CD4-positive, alpha-beta T cell (primary cell): ENCODE measurements at regions not wholly inside any gene's neighbourhood (a gene's known extent, or its start where the extent isn't known, plus 50 kb on each side); places are given as distances from the start of the nearest gene placed in this dataset.

Source experiments
- ATAC-seq: fragments of 200-7000 bp; cut with Tn5 transposase; one replicate; pipeline ENCODE4 v1.10.0; 2022; ENCODE audit warnings: mild to moderate bottlenecking; ENCODE audit not compliant: poor library complexity
- CTCF ChIA-PET: fragments of 350-600 bp; sonication (Branson Sonifier 250); formaldehyde crosslinking; loops from one replicate; lab custom pipeline; 2021; ENCODE audit warnings: antibody characterized with exemption, inconsistent platforms; lab: Charles Lee
- POLR2A ChIA-PET: fragments of 350-600 bp; sonication (Branson Sonifier 250); formaldehyde crosslinking; loops from one replicate; lab custom pipeline; 2021; ENCODE audit warnings: antibody characterized with exemption, inconsistent platforms; lab: Charles Lee
- DNase-seq, 14 experiments: peaks; one replicate each; pipeline ENCODE4 v3.0.0-alpha.2; 2013 to 2020; ENCODE audit warnings: mixed read lengths in 2 of 14
- H3K27ac ChIP-seq, 2 donors: one replicate each; pipeline versions ENCODE4 v1.5.1 to v1.7.0; 2013; ENCODE audit warnings: low read length in 2 of 2, low read depth in 1 of 2, mild to moderate bottlenecking in 1 of 2
- H3K27me3 ChIP-seq, 2 experiments: 1 replicate in 1 of 2; 2 replicates in 1 of 2; pipeline versions ENCODE4 v1.6.1 to v1.7.0; 2013; ENCODE audit warnings: low read length in 2 of 2, control low read depth in 1 of 2, mild to moderate bottlenecking in 1 of 2, moderate library complexity in 1 of 2; ENCODE audit not compliant: insufficient read depth in 2 of 2, control insufficient read depth in 1 of 2
- H3K36me3 ChIP-seq: one replicate; pipeline ENCODE4 v1.6.1; 2013; ENCODE audit warnings: low read length, control low read depth; ENCODE audit not compliant: insufficient read depth
- H3K4me1 ChIP-seq: one replicate; pipeline ENCODE4 v1.6.1; 2013; ENCODE audit warnings: low read length, control low read depth; ENCODE audit not compliant: insufficient read depth
- H3K4me3 ChIP-seq: one replicate; pipeline ENCODE4 v1.5.1; 2013; ENCODE audit warnings: mild to moderate bottlenecking, low read length, moderate library complexity
- H3K9me3 ChIP-seq, 2 experiments: 1 replicate in 1 of 2; 2 replicates in 1 of 2; pipeline versions ENCODE4 v1.6.1 to v1.7.0; 2013; ENCODE audit warnings: low read length in 2 of 2, mild to moderate bottlenecking in 2 of 2, control low read depth in 1 of 2, moderate library complexity in 1 of 2; ENCODE audit not compliant: control insufficient read depth in 1 of 2, insufficient read depth in 1 of 2
- H3K27ac Mint-ChIP-seq: one replicate; pipeline ENCODE4 v1.8.0; 2020; ENCODE audit warnings: mixed read lengths
- H3K27me3 Mint-ChIP-seq: one replicate; pipeline ENCODE4 v1.8.0; 2021; ENCODE audit warnings: mixed read lengths
- H3K36me3 Mint-ChIP-seq: one replicate; pipeline ENCODE4 v1.8.0; 2021; ENCODE audit warnings: low read depth, mixed read lengths
- H3K4me1 Mint-ChIP-seq: one replicate; pipeline ENCODE4 v1.8.0; 2021; ENCODE audit warnings: low read depth, mixed read lengths
- H3K4me3 Mint-ChIP-seq: one replicate; pipeline ENCODE4 v1.8.0; 2020; ENCODE audit warnings: mild to moderate bottlenecking, mixed read lengths
- H3K9me3 Mint-ChIP-seq: one replicate; pipeline ENCODE4 v1.8.0; 2020; ENCODE audit warnings: mixed read lengths
- intact Hi-C, 2 experiments: fragments of 100-400 bp; cut with DNase I in 1 of 2; cut with micrococcal nuclease in 1 of 2; formaldehyde crosslinking; loops; one replicate each; pipeline versions ENCODE4 v1.15.1 to v1.9.0; 2023 to 2025; cut with DNase I, micrococcal nuclease
- TF ChIP-seq, protein P1 (sequence below): fragments of 200-600 bp; IDR thresholded peaks from one replicate; pipeline ENCODE4 v1.8.0; 2022; ENCODE audit warnings: antibody characterized with exemption, mild to moderate bottlenecking

DNA sequence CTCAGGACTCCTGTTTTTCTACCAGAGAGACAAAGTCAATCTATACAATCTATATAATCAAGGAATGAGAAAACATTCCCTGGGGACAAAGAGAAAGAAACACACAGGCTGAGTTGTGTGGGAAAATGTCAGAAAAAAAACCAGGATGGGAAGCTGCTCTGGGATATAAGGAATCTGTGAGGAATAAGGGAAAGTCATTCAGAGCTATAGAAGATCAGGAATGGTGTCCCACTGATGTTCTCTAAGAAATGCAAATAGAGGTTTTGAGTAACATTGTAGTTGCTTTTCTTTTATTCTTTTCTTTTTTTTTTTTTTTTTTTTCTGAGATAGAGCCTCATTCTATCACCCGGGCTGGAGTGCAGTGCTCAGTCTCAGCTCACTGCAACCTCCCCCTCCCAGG is 605.9 kb upstream of the KLF4 start:
- CTCF ChIA-PET = no interaction called here
- POLR2A ChIA-PET = no interaction called here

DNA sequence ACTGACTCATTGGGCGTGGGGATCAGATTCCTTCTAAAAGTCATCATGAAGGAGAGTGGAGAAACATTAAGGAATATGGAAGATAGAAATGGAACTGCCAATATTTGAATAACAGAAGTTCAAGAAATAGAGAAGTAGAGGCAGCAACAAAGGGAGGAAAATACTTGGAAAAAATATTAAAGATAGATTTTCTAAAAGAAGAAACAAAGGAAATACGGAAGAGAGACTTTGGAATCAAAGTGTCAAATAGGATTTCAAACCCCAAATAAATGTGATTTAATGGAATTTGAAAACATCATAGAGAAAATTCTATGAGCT is 605.1 kb upstream of the KLF4 start:
- DNase-seq (no peak), ATAC-seq (no peak)
- Mint-ChIP-seq H3K4me3 (no peak overlapping the region), H3K4me1 (no peaks in the 10 kb centered on the region), H3K27ac (no peak overlapping the region), H3K27me3 (no peaks in the 10 kb centered on the region), H3K36me3 (no peaks in the 10 kb centered on the region), H3K9me3 (peaks cover 3% of the 10 kb centered on the region)
- ChIA-PET POLR2A (no interaction called here), CTCF (no interaction called here)
- TF ChIP-seq, protein P1, sequence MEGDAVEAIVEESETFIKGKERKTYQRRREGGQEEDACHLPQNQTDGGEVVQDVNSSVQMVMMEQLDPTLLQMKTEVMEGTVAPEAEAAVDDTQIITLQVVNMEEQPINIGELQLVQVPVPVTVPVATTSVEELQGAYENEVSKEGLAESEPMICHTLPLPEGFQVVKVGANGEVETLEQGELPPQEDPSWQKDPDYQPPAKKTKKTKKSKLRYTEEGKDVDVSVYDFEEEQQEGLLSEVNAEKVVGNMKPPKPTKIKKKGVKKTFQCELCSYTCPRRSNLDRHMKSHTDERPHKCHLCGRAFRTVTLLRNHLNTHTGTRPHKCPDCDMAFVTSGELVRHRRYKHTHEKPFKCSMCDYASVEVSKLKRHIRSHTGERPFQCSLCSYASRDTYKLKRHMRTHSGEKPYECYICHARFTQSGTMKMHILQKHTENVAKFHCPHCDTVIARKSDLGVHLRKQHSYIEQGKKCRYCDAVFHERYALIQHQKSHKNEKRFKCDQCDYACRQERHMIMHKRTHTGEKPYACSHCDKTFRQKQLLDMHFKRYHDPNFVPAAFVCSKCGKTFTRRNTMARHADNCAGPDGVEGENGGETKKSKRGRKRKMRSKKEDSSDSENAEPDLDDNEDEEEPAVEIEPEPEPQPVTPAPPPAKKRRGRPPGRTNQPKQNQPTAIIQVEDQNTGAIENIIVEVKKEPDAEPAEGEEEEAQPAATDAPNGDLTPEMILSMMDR = no peak
- no peaks in the 10 kb centered on the region for H3K4me1 ChIP-seq
- intact Hi-C loops = no loop called here
- peaks cover 0 to 3% of the 10 kb centered on the region in 2 experiments for H3K9me3 ChIP-seq
- H3K4me3 ChIP-seq = no peak overlapping the region
- no peak overlapping the region for H3K27ac ChIP-seq
- no peaks in the 10 kb centered on the region for H3K36me3 ChIP-seq
- H3K27me3 ChIP-seq = no peaks in the 10 kb centered on the region

More for the DNA sequence above, 605.9 kb upstream of the KLF4 start:
- no peak overlapping the region for H3K4me3 Mint-ChIP-seq
- H3K27ac ChIP-seq = no peak overlapping the region
- TF ChIP-seq, protein P1 = no peak
- H3K27me3 ChIP-seq = no peaks in the 10 kb centered on the region
- ATAC-seq (no peak), DNase-seq (no peak)
- H3K4me1 ChIP-seq = no peaks in the 10 kb centered on the region
- no peak overlapping the region for H3K4me3 ChIP-seq
- no peaks in the 10 kb centered on the region for H3K36me3 Mint-ChIP-seq
- peaks cover 3% of the 10 kb centered on the region for H3K9me3 Mint-ChIP-seq
- H3K27ac Mint-ChIP-seq = no peak overlapping the region
- no peaks in the 10 kb centered on the region for H3K4me1 Mint-ChIP-seq
- no peaks in the 10 kb centered on the region for H3K27me3 Mint-ChIP-seq
- H3K36me3 ChIP-seq = no peaks in the 10 kb centered on the region
- intact Hi-C loops = no loop called here
- H3K9me3 ChIP-seq = peaks cover 0 to 3% of the 10 kb centered on the region in 2 experiments

DNA sequence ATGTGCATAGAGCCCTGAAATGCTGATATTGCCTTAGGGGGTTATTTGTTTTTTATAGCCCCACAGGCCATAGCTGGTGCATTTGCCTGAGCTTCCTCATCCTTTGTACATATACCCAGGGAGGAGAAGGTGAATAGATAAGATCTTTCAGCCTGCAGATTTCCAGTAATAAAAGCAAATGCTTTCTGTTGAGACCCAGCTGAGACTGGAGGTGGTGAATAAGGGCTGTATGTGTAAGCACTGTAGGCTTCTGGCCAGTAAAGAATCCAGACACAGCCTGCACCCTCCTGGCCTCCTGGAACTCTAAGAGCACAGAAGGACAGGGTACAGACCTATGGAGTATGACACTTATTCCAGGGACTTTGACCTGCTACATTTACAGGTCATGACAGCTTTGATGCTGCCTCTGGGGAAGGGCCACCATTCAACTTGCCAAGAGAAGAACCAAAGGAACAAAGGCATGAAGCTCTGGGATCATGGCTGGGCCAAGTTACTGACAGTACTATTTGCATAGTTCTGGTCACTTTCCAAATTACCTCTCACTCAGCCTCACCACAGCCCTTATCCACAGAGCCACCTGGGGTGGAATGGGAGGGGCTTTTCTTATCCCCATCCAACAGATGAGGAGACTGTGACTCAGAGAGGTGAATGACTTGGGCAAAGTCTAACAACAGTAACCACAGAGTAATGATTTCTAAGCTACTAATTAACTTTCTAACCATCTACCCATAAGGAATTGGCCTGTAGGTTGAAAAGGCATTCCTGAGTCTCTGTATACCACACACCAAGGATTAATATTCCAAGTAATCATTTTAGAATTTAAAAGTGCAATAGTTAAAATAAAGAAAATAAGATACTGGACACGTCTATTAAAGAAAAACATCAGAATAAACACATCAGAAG is 604.5 kb upstream of the KLF4 start:
- H3K36me3 Mint-ChIP-seq = no peaks in the 10 kb centered on the region
- no peak overlapping the region for H3K4me3 Mint-ChIP-seq
- no peaks in the 10 kb centered on the region for H3K36me3 ChIP-seq
- no peaks in the 10 kb centered on the region for H3K27me3 Mint-ChIP-seq
- no peak overlapping the region for H3K4me3 ChIP-seq
- H3K4me1 Mint-ChIP-seq = no peaks in the 10 kb centered on the region
- H3K9me3 ChIP-seq = peaks cover 0 to 3% of the 10 kb centered on the region in 2 experiments
- ChIA-PET CTCF (no interaction called here), POLR2A (no interaction called here)
- H3K4me1 ChIP-seq = no peaks in the 10 kb centered on the region
- ATAC-seq (no peak), DNase-seq (no peak)
- intact Hi-C loops = no loop called here
- no peak overlapping the region for H3K27ac Mint-ChIP-seq
- H3K27me3 ChIP-seq = no peaks in the 10 kb centered on the region
- H3K9me3 Mint-ChIP-seq = peaks cover 3% of the 10 kb centered on the region
- TF ChIP-seq, protein P1 = no peak
- no peak overlapping the region for H3K27ac ChIP-seq
